ENCODE measurements at regions not wholly inside any gene's neighbourhood (a gene's known extent, or its start where the extent isn't known, plus 50 kb on each side); places are given as distances from the start of the nearest gene placed in this dataset.

DNA sequence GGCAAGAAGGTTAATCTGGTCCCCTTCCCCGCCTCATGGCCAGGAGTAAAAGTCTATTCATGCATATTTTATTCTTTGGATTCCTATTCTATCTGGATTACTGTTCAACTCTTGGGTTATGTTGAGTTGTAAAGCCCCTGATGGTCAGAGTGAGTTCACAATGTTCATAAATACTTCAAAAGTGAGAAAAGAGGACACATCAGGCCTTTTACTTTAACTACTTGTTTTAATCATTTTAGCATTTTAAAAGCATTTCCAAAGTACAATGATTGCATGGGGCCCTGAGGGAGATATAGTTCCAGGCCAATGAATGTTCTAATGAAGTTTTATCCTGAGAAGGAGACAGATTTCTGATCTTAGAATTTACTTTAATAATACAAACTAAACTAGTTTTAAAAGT lies 93.9 kb downstream of the BOD1 start:
- ChIA-PET CTCF (no interaction called here), POLR2A (no interaction called here)
- no peak for DNase-seq (ENCODE audit: extremely low spot score)
- TF ChIP-seq HDGF (IDR thresholded peaks at IDR 0.05; ENCODE audit: borderline replicate concordance) (no peak), NFRKB (IDR thresholded peaks at IDR 0.05) (no peak), FOXM1 (IDR thresholded peaks at IDR 0.05; ENCODE audit: borderline replicate concordance) (no peak), CTBP1 (IDR thresholded peaks at IDR 0.05; ENCODE audit: borderline replicate concordance) (no peak), SUZ12 (IDR thresholded peaks at IDR 0.05) (no peak), SP1 (IDR thresholded peaks at IDR 0.05) (no peak), ARNT (IDR thresholded peaks at IDR 0.05) (no peak), TARDBP (IDR thresholded peaks at IDR 0.05) (no peak), FOXK2 (IDR thresholded peaks at IDR 0.05) (no peak), FOXA1 (IDR thresholded peaks at IDR 0.05) (no peak), BHLHE40 (IDR thresholded peaks at IDR 0.05; ENCODE audit: borderline replicate concordance) (no peak)

- ChIA-PET CTCF (no interaction called here), POLR2A (no interaction called here)
- no peak for DNase-seq (ENCODE audit: extremely low spot score)
- TF ChIP-seq SP1 (IDR thresholded peaks at IDR 0.05) (no peak), SUZ12 (IDR thresholded peaks at IDR 0.05) (no peak), ELF4 (IDR thresholded peaks at IDR 0.05) (no peak), CTBP1 (IDR thresholded peaks at IDR 0.05; ENCODE audit: borderline replicate concordance) (no peak), BHLHE40 (IDR thresholded peaks at IDR 0.05; ENCODE audit: borderline replicate concordance) (no peak), NFRKB (IDR thresholded peaks at IDR 0.05) (no peak), FOXK2 (IDR thresholded peaks at IDR 0.05) (no peak), ARNT (IDR thresholded peaks at IDR 0.05) (no peak)
Measured at GRCh38 chr5:173518856-173519255, 97.6 kb downstream of the BOD1 start.

- TF ChIP-seq ELF4 (IDR thresholded peaks at IDR 0.05): no peak
- no peak for TF ChIP-seq TARDBP (IDR thresholded peaks at IDR 0.05)
- TF ChIP-seq LEF1 (IDR thresholded peaks at IDR 0.05; ENCODE audit: borderline replicate concordance): no peak
- no peak for DNase-seq (ENCODE audit: extremely low spot score)
- ChIA-PET CTCF (no interaction called here), POLR2A (no interaction called here)
Measured at GRCh38 chr5:173517648-173518047, 98.8 kb downstream of the BOD1 start.

GRCh38 chr5:173515526-173515925 lies 100.9 kb downstream of the BOD1 start:
- DNase-seq (ENCODE audit: extremely low spot score): no peak
- ChIA-PET CTCF (no interaction called here), POLR2A (no interaction called here)
- TF ChIP-seq SP1 (IDR thresholded peaks at IDR 0.05) (no peak), L3MBTL2 (conservative IDR thresholded peaks at IDR 0.05) (no peak), TARDBP (IDR thresholded peaks at IDR 0.05) (no peak), BHLHE40 (IDR thresholded peaks at IDR 0.05; ENCODE audit: borderline replicate concordance) (no peak), FOXA1 (IDR thresholded peaks at IDR 0.05) (no peak)
- TF ChIP-seq, protein P1, sequence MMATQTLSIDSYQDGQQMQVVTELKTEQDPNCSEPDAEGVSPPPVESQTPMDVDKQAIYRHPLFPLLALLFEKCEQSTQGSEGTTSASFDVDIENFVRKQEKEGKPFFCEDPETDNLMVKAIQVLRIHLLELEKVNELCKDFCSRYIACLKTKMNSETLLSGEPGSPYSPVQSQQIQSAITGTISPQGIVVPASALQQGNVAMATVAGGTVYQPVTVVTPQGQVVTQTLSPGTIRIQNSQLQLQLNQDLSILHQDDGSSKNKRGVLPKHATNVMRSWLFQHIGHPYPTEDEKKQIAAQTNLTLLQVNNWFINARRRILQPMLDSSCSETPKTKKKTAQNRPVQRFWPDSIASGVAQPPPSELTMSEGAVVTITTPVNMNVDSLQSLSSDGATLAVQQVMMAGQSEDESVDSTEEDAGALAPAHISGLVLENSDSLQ (IDR thresholded peaks at IDR 0.05): no peak

DNA sequence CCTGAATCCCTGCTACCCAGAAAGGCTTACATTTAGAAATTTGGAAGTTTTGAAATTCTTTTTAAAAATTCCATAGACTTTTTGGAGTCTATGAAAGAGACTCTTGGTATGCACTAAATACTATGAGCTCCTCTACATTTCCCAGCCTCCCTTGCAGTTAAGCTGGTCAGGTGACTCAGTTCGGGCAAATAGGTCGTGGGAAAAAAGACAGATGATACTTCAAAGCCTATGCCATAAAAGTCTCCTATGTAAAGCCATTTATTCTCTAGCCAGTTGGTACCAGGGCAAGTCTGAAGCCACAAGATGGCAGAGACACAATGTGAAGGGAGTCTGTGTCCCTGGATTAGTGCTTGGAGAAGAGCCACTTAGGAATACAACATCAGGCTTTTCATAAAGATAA lies 101.8 kb downstream of the BOD1 start:
- TF ChIP-seq, protein P1 (IDR thresholded peaks at IDR 0.05): no peak
- TF ChIP-seq L3MBTL2 (conservative IDR thresholded peaks at IDR 0.05) (no peak), ARNT (IDR thresholded peaks at IDR 0.05) (no peak), LEF1 (IDR thresholded peaks at IDR 0.05; ENCODE audit: borderline replicate concordance) (no peak), TARDBP (IDR thresholded peaks at IDR 0.05) (no peak), FOXA1 (IDR thresholded peaks at IDR 0.05) (no peak), SP1 (IDR thresholded peaks at IDR 0.05) (no peak), ZNF384 (IDR thresholded peaks at IDR 0.05) (no peak), ELF4 (IDR thresholded peaks at IDR 0.05) (no peak), FOXK2 (IDR thresholded peaks at IDR 0.05) (no peak), BHLHE40 (IDR thresholded peaks at IDR 0.05; ENCODE audit: borderline replicate concordance) (no peak), SUZ12 (IDR thresholded peaks at IDR 0.05) (no peak), HDGF (IDR thresholded peaks at IDR 0.05; ENCODE audit: borderline replicate concordance) (no peak), NFRKB (IDR thresholded peaks at IDR 0.05) (no peak), CTBP1 (IDR thresholded peaks at IDR 0.05; ENCODE audit: borderline replicate concordance) (no peak), FOXM1 (IDR thresholded peaks at IDR 0.05; ENCODE audit: borderline replicate concordance) (no peak)
- ChIA-PET CTCF (no interaction called here), POLR2A (no interaction called here)
- no peak for DNase-seq (ENCODE audit: extremely low spot score)

DNA sequence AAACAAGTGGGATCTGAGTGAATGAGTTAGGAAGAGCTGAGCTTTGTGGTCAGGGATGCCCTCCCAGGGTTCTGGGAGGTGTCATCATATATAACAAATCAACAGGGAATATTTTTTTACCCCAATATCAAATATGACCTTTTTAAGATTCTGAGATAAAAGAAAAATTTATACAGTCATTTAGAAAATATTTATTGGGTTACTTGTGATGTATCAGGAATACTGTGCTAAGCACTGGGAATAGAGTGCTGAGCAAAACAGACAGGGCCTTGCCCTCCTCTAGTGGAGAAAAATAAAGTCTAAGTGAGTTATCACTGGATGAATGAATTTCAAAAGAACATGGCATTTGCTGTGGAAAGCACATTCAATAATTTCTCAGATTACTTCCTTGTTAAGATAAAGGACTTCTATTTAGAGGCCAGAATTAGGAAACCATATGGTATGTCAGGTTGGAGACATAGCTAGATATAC lies 102.9 kb downstream of the BOD1 start:
- ChIA-PET CTCF (interaction anchor here (0.7 kb wide), 1 partner anchor 1909 kb away, joined by 3 read pairs; no protein-coding TSS in a partner anchor), POLR2A (no interaction called here)
- DNase-seq (ENCODE audit: extremely low spot score): no peak
- TF ChIP-seq NFRKB (IDR thresholded peaks at IDR 0.05) (no peak), LEF1 (IDR thresholded peaks at IDR 0.05; ENCODE audit: borderline replicate concordance) (no peak), SUZ12 (IDR thresholded peaks at IDR 0.05) (no peak)

GRCh38 chr5:173512637-173513435 lies 103.6 kb downstream of the BOD1 start:
- DNase-seq (ENCODE audit: extremely low spot score): no peak
- CTCF ChIA-PET: interaction anchor here (0.7 kb wide), 1 partner anchor 1910 kb away, joined by 3 read pairs; no protein-coding TSS in a partner anchor
- POLR2A ChIA-PET: no interaction called here
- TF ChIP-seq FOXM1 (IDR thresholded peaks at IDR 0.05; ENCODE audit: borderline replicate concordance) (no peak), ZNF384 (IDR thresholded peaks at IDR 0.05) (no peak), ARNT (IDR thresholded peaks at IDR 0.05) (no peak), FOXA1 (IDR thresholded peaks at IDR 0.05) (no peak), LEF1 (IDR thresholded peaks at IDR 0.05; ENCODE audit: borderline replicate concordance) (no peak), TARDBP (IDR thresholded peaks at IDR 0.05) (no peak), BHLHE40 (IDR thresholded peaks at IDR 0.05; ENCODE audit: borderline replicate concordance) (no peak), CTBP1 (IDR thresholded peaks at IDR 0.05; ENCODE audit: borderline replicate concordance) (no peak), ELF4 (IDR thresholded peaks at IDR 0.05) (no peak), FOXK2 (IDR thresholded peaks at IDR 0.05) (no peak), HDGF (IDR thresholded peaks at IDR 0.05; ENCODE audit: borderline replicate concordance) (no peak), SP1 (IDR thresholded peaks at IDR 0.05) (no peak), NFRKB (IDR thresholded peaks at IDR 0.05) (no peak), SUZ12 (IDR thresholded peaks at IDR 0.05) (no peak), L3MBTL2 (conservative IDR thresholded peaks at IDR 0.05) (no peak)
- TF ChIP-seq, protein P1 (IDR thresholded peaks at IDR 0.05): no peak

All from HEK293T (cell line).